Spleen (tissue), 7 donors: ENCODE measurements at regions not wholly inside any gene's neighbourhood (a gene's known extent, or its start where the extent isn't known, plus 50 kb on each side); places are given as distances from the start of the nearest gene placed in this dataset.

Source experiments
- CTCF ChIP-seq, 11 experiments: fragments of 200-600 bp in 7 of 11; fragments of 450-650 bp in 4 of 11; sonication (generic) in 4 of 11; IDR thresholded peaks in 8 of 11; conservative IDR thresholded peaks in 3 of 11; 1 replicate in 7 of 11; 2 replicates in 4 of 11; pipeline versions ENCODE4 v1.4.0 to v1.8.0; 2016 to 2021; ENCODE audit warnings: antibody characterized with exemption in 11 of 11, inconsistent platforms in 4 of 11, mild to moderate bottlenecking in 1 of 11
- POLR2A ChIP-seq, 3 donors: fragments of 450-650 bp; IDR thresholded peaks; one replicate each; pipeline ENCODE4 v1.5.1; 2017; ENCODE audit warnings: antibody characterized with exemption in 3 of 3, mild to moderate bottlenecking in 1 of 3
- POLR2AphosphoS5 ChIP-seq, 3 donors: sonication (generic); formaldehyde crosslinking; IDR thresholded peaks; one replicate each; pipeline ENCODE4 v1.5.1; 2017; ENCODE audit warnings: antibody characterized with exemption in 3 of 3
- donor health status: DM: no; HTN: no; CAD: no; lungs with moderate emphysema.
- donor health status: DM: no; HTN: no; CAD: no.
- donor health status: DM: no; HTN: no; CAD: no.

GRCh38 chr9:90095682-90096081 lies 490.9 kb downstream of the GADD45G start:
- TF ChIP-seq POLR2A (IDR thresholded peaks at IDR 0.05): no peak
- TF ChIP-seq CTCF (IDR thresholded peaks at IDR 0.05 in 8 of 11, conservative IDR thresholded peaks at IDR 0.05 in 3 of 11): no peak
- TF ChIP-seq POLR2AphosphoS5 (IDR thresholded peaks at IDR 0.05): no peak
